ENCODE measurements at regions not wholly inside any gene's neighbourhood (a gene's known extent, or its start where the extent isn't known, plus 50 kb on each side); places are given as distances from the start of the nearest gene placed in this dataset.
"Not testable (repeated sequence)": the region's sequence is repeated elsewhere in the genome, so short reads cannot be mapped to it uniquely, and the experiment has no call there.

GRCh38 chr10:28479425-28479865, 53.5 kb upstream of the WAC start:
- H3K27ac ChIP-seq = peak overlapping the region in 1 of 21 experiments; percentile 26
- H3K4me3 ChIP-seq = no peak overlapping the region

GRCh38 chr10:28479927-28480627, 52.8 kb upstream of the WAC start:
- Histone ChIP-seq H3K27ac (no peak overlapping the region), H3K4me3 (no peak overlapping the region)

DNA sequence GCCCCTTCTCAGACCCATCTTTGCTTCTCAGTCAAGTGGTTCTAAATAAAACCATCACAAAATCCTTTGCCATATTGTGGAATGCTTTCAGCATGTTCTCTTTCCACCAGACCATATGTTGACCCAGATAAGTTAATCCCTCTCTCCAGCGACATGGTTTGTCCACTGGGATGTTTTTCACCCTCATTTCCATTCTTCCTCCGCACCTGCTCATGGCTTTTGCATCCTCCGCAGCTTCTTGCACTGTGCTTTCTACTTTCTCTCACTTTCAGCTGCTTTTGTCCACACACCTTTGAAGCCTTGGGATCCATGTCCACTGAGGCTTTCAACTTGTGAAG, 52.3 kb upstream of the WAC start:
- H3K27ac ChIP-seq = no peak overlapping the region
- no peak overlapping the region for H3K4me3 ChIP-seq

- H3K27ac ChIP-seq, H3K4me3 ChIP-seq: not testable (repeated sequence)
Measured at GRCh38 chr10:28481346-28481745, 51.6 kb upstream of the WAC start.

- no peak overlapping the region for H3K27ac ChIP-seq
- no peak overlapping the region for H3K4me3 ChIP-seq
Measured at GRCh38 chr10:28481968-28482367, 51.0 kb upstream of the WAC start.
